Fibroblast of villous mesenchyme (primary cell): ENCODE measurements at regions not wholly inside any gene's neighbourhood (a gene's known extent, or its start where the extent isn't known, plus 50 kb on each side); places are given as distances from the start of the nearest gene placed in this dataset.

Source experiments
- DNase-seq: peaks from one replicate; pipeline ENCODE4 v3.0.0-alpha.2; 2010; ENCODE audit warnings: low read depth
- H3K4me3 ChIP-seq: 2 replicates; pipeline ENCODE4 v1.5.1; 2011; ENCODE audit warnings: low read depth, mild to moderate bottlenecking, low read length
- TF ChIP-seq, protein P1 (sequence below): IDR thresholded peaks from 2 replicates; pipeline ENCODE4 v1.5.1; 2012; ENCODE audit warnings: low read depth, mild to moderate bottlenecking, low read length; ENCODE audit not compliant: insufficient read depth

DNA sequence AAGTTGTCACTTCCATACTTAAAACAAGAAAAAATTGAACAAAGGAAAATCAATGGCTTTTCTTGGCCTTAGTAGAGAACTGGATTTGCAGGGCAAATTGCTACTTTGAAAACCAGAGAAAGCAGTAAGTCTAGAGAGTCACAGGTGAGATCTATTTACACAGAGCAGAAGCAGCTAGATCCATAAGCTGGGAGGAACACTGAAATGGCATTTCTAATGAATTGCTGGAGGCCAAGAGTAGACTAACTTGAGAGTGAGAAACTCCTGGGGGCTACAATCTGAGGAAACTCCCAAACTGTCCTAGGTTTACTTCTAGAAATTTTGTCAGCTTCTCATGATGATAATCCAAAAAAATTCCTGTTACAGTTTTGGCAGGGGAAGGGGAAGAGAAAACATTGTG is 133.3 kb downstream of the SPCS3 start:
- TF ChIP-seq, protein P1, sequence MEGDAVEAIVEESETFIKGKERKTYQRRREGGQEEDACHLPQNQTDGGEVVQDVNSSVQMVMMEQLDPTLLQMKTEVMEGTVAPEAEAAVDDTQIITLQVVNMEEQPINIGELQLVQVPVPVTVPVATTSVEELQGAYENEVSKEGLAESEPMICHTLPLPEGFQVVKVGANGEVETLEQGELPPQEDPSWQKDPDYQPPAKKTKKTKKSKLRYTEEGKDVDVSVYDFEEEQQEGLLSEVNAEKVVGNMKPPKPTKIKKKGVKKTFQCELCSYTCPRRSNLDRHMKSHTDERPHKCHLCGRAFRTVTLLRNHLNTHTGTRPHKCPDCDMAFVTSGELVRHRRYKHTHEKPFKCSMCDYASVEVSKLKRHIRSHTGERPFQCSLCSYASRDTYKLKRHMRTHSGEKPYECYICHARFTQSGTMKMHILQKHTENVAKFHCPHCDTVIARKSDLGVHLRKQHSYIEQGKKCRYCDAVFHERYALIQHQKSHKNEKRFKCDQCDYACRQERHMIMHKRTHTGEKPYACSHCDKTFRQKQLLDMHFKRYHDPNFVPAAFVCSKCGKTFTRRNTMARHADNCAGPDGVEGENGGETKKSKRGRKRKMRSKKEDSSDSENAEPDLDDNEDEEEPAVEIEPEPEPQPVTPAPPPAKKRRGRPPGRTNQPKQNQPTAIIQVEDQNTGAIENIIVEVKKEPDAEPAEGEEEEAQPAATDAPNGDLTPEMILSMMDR, result no peak
- DNase-seq, result no peak
- no peak overlapping the region for H3K4me3 ChIP-seq

DNA sequence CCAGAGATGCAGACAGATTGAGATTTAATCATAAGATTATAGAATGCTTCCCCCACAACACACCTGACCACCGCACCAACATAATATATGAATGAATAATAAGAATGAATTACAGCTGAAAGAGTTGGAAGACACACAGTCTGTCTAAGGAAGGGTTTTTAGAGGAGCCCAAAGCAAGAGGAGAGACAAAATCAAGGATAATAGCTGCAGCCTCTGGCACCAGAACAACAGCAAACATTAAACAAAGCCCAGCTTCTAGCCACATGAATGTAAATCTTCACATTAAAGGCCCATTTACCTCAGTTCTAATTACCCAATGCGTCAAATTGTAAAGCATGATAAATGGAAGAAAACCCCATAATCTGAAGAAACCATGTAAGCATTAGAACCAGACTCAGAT is 133.9 kb downstream of the SPCS3 start:
- TF ChIP-seq, protein P1, result no peak
- H3K4me3 ChIP-seq, result no peak overlapping the region
- DNase-seq, result no peak

GRCh38 chr4:176464748-176465147 is 145.0 kb downstream of the SPCS3 start:
- TF ChIP-seq, protein P1, result no peak
- no peak for DNase-seq
- no peak overlapping the region for H3K4me3 ChIP-seq

DNA sequence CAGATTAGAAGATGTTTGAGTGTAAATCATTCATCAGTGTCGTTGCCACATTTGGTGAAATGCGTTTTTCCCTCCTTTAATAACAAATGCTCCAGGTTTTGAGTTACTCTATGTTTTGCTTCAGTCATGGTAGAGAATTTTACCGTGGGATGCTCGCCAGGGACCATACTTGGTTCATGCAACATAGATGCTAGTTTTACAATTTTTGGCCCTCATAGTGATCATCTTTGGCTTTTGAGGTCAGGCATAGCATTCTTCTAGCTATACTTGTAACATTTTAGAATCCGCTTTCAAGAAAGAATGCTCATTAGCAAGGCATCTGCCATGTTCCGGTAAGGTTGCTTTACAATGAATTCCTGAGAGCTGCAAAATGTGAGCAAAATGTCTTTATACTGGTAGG is 147.2 kb downstream of the SPCS3 start:
- no peak overlapping the region for H3K4me3 ChIP-seq
- DNase-seq, result no peak
- TF ChIP-seq, protein P1, result no peak

- DNase-seq, result no peak
- TF ChIP-seq, protein P1, result no peak
- H3K4me3 ChIP-seq, result no peak overlapping the region
Observed at GRCh38 chr4:176469546-176469945, 149.8 kb downstream of the SPCS3 start.

DNA sequence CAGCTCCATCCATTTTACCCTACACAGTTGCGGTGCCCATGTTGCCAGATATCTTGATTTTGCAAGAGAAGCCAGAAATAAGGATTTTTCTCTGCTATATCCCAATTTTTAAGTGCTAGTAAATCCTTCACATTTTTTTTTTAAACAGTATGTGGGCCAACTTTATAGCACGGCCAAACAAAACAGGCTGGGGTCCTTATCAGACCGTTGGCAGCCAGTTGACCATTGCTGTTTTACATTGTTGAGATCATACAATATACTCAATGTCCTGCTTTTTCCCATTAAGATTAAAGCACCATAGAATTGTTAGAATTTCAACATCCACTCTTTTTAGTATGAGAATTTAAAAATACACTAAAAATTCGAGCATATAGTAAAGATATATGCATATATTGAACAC is 150.9 kb downstream of the SPCS3 start:
- DNase-seq, result no peak
- H3K4me3 ChIP-seq, result no peak overlapping the region
- TF ChIP-seq, protein P1, result no peak

DNA sequence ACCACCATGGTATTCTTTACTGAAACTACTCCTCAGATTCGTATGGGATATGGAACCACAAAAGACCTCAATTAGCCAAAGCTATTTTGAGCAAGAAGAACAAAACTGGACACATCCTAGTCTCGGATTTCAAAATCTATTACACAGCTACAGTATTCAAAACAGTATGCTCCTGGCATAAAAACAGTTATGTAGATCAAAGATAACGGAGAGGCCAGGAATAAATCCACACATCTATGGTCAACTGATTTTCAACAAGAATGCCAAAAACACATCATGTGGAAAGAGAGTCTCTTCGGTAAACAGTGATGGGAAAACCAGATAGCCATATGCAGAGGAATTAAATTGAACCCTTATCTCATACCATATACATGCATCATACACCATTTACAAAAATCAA is 155.3 kb downstream of the SPCS3 start:
- H3K4me3 ChIP-seq, result no peak overlapping the region
- DNase-seq, result peak; percentile 75
- TF ChIP-seq, protein P1, result no peak
